ENCODE measurements at regions not wholly inside any gene's neighbourhood (a gene's known extent, or its start where the extent isn't known, plus 50 kb on each side); places are given as distances from the start of the nearest gene placed in this dataset.

GRCh38 chr5:20654033-20654432 is 666.0 kb upstream of the CDH18 start:
- TF ChIP-seq, protein P1, sequence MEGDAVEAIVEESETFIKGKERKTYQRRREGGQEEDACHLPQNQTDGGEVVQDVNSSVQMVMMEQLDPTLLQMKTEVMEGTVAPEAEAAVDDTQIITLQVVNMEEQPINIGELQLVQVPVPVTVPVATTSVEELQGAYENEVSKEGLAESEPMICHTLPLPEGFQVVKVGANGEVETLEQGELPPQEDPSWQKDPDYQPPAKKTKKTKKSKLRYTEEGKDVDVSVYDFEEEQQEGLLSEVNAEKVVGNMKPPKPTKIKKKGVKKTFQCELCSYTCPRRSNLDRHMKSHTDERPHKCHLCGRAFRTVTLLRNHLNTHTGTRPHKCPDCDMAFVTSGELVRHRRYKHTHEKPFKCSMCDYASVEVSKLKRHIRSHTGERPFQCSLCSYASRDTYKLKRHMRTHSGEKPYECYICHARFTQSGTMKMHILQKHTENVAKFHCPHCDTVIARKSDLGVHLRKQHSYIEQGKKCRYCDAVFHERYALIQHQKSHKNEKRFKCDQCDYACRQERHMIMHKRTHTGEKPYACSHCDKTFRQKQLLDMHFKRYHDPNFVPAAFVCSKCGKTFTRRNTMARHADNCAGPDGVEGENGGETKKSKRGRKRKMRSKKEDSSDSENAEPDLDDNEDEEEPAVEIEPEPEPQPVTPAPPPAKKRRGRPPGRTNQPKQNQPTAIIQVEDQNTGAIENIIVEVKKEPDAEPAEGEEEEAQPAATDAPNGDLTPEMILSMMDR (tag by site-specific recombination; IDR thresholded peaks at IDR 0.05): no peak
- TF ChIP-seq ZSCAN30 (tag by site-specific recombination; IDR thresholded peaks at IDR 0.05) (no peak), ZNF521 (tag by site-specific recombination; IDR thresholded peaks at IDR 0.05) (no peak), ZBTB7A (tag by site-specific recombination; IDR thresholded peaks at IDR 0.05; ENCODE audit: low read depth) (no peak), KLF7 (tag by site-specific recombination; IDR thresholded peaks at IDR 0.05; ENCODE audit: borderline replicate concordance) (no peak), REST (tag by site-specific recombination; IDR thresholded peaks at IDR 0.05) (no peak), ZNF121 (tag by site-specific recombination; IDR thresholded peaks at IDR 0.05) (no peak), ZNF624 (tag by site-specific recombination; IDR thresholded peaks at IDR 0.05) (no peak), ZNF513 (tag by site-specific recombination; IDR thresholded peaks at IDR 0.05) (no peak), ZNF302 (tag by site-specific recombination; IDR thresholded peaks at IDR 0.05; ENCODE audit: low read depth) (no peak), YY1 (tag by site-specific recombination; IDR thresholded peaks at IDR 0.05) (no peak)
- TF ChIP-seq, protein P2, sequence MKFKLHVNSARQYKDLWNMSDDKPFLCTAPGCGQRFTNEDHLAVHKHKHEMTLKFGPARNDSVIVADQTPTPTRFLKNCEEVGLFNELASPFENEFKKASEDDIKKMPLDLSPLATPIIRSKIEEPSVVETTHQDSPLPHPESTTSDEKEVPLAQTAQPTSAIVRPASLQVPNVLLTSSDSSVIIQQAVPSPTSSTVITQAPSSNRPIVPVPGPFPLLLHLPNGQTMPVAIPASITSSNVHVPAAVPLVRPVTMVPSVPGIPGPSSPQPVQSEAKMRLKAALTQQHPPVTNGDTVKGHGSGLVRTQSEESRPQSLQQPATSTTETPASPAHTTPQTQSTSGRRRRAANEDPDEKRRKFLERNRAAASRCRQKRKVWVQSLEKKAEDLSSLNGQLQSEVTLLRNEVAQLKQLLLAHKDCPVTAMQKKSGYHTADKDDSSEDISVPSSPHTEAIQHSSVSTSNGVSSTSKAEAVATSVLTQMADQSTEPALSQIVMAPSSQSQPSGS (tag by site-specific recombination; IDR thresholded peaks at IDR 0.05; ENCODE audit: low read depth): no peak
- TF ChIP-seq, protein P3, sequence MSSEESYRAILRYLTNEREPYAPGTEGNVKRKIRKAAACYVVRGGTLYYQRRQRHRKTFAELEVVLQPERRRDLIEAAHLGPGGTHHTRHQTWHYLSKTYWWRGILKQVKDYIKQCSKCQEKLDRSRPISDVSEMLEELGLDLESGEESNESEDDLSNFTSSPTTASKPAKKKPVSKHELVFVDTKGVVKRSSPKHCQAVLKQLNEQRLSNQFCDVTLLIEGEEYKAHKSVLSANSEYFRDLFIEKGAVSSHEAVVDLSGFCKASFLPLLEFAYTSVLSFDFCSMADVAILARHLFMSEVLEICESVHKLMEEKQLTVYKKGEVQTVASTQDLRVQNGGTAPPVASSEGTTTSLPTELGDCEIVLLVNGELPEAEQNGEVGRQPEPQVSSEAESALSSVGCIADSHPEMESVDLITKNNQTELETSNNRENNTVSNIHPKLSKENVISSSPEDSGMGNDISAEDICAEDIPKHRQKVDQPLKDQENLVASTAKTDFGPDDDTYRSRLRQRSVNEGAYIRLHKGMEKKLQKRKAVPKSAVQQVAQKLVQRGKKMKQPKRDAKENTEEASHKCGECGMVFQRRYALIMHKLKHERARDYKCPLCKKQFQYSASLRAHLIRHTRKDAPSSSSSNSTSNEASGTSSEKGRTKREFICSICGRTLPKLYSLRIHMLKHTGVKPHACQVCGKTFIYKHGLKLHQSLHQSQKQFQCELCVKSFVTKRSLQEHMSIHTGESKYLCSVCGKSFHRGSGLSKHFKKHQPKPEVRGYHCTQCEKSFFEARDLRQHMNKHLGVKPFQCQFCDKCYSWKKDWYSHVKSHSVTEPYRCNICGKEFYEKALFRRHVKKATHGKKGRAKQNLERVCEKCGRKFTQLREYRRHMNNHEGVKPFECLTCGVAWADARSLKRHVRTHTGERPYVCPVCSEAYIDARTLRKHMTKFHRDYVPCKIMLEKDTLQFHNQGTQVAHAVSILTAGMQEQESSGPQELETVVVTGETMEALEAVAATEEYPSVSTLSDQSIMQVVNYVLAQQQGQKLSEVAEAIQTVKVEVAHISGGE (tag by site-specific recombination; conservative IDR thresholded peaks at IDR 0.05; ENCODE audit: low read depth): no peak
